VCaP (cell line): ENCODE measurements at regions not wholly inside any gene's neighbourhood (a gene's known extent, or its start where the extent isn't known, plus 50 kb on each side); places are given as distances from the start of the nearest gene placed in this dataset.

Experiments used
- H3K27ac ChIP-seq: fragments of 450-650 bp; 2 replicates; pipeline ENCODE4 v1.5.1; 2017
- CTCF ChIP-seq: fragments of 450-650 bp; conservative IDR thresholded peaks from 2 replicates; pipeline ENCODE4 v1.5.1; 2017; ENCODE audit warnings: mild to moderate bottlenecking, moderate library complexity

- TF ChIP-seq CTCF: no peak
- H3K27ac ChIP-seq: no peak overlapping the region
These were observed 161.3 kb upstream of the TMCC3 start for GRCh38 chr12:94811611-94812010.

DNA sequence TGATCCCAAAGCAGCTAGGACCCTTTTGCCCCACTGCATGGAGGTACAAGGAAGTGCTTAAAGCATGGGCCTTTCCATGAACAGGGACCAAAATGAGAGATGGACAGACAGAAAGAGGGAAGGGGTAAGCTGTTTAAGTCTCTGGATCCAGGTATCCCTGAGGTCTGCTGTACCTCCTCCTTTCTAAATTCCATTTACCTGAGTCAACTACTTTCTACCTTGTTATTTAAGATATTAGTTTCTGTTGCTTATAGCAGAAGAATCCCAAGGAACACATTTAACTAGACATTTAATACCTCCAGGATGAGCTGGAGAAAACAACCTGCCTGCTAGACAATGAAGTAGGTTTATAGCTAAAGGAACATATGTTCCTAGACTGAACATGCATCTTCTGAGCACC lies 157.6 kb upstream of the TMCC3 start:
- H3K27ac ChIP-seq: no peak overlapping the region
- no peak for TF ChIP-seq CTCF

- no peak for TF ChIP-seq CTCF
- H3K27ac ChIP-seq: no peak overlapping the region
These were observed 156.3 kb upstream of the TMCC3 start for GRCh38 chr12:94806617-94807016.

DNA sequence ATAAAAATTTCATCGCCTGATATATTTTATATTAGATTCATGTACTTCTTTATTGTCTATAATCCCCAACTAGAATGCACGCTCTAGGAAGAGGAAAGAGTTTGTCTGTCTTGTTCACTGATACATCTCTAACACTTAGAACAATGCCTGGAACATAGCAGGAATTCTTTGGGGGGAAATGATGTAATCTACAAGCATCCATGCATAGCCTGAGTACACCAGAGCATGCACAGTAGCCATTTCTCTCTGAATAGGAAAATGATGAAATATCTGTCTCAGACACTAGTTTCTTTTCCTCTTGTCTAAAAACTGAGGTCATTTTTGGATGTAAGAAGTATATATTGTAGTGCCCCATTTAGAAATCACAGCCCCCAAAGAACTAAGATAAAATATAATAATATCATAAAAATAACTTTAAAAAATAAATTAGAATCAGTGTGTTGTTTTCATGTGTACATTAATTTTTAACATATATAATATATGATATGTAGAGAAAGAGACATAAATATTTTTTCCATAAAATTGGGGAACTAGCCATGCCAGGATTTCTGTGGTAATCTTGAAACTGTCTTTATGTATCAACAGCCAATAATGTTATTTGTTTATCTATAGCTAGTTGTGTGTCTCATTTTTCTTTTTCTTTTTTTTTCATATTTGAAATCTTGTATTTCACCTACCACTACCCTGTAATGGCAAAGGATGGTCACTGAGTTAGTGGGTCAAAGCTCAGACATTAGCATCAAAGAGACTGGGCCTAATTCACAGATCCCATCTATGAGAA lies 155.6 kb upstream of the TMCC3 start:
- H3K27ac ChIP-seq: no peak overlapping the region
- no peak for TF ChIP-seq CTCF

- no peak overlapping the region for H3K27ac ChIP-seq
- no peak for TF ChIP-seq CTCF
These were observed 153.6 kb upstream of the TMCC3 start for GRCh38 chr12:94803939-94804338.

DNA sequence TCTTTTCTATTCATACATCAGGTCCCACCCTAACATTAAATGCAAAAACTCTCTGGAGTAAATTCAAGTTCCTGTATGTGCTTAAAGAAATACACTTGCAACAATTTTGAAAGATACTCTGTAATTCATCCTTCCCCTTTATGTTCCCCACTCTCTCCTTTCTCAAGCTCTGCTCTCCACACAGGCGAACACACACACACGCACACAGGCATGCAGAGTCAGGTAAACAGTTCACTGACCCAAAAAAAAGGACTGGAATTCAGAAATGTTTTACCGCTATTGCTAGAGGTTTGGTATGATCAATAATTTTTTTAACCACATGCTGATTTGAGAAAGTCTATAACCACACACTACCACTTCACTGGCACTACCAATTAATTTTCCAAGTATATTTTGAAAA lies 152.4 kb upstream of the TMCC3 start:
- TF ChIP-seq CTCF: no peak
- no peak overlapping the region for H3K27ac ChIP-seq

DNA sequence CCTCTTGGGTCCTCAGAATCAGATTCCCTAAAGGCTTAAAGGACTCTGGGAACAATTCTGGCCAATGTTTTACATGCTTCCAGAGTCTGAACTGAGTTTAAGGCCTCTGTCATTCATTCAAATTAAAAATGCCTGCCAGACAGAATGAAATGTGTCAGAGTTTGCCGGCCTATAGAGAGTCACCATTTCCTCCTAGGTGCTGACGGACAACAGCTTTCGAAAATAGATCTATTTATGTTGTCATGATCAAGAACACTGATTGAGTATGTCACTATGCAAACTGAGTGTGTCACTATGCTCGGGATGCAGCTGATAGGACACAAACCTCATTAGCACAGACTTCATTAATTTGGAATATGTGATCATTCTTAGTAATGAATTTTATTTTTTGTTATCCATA lies 151.4 kb upstream of the TMCC3 start:
- TF ChIP-seq CTCF: no peak
- no peak overlapping the region for H3K27ac ChIP-seq
